ENCODE measurements at regions not wholly inside any gene's neighbourhood (a gene's known extent, or its start where the extent isn't known, plus 50 kb on each side); places are given as distances from the start of the nearest gene placed in this dataset.
"Not testable (repeated sequence)": the region's sequence is repeated elsewhere in the genome, so short reads cannot be mapped to it uniquely, and the experiment has no call there.

- H3K36me3 ChIP-seq (ENCODE audit: control insufficient read depth in 1 of 2, insufficient read depth in 2 of 2, low read length in 2 of 2); H3K4me2 ChIP-seq (ENCODE audit: low read length); H3K27ac ChIP-seq (ENCODE audit: low read depth, low read length); BruUV-seq (replicated peaks); CTCF ChIA-PET; H3K9ac ChIP-seq (ENCODE audit: low read length); ATAC-seq; H3K9me2 ChIP-seq (ENCODE audit: insufficient read depth); intact Hi-C loops (cut with micrococcal nuclease); H3K27me3 ChIP-seq (ENCODE audit: insufficient read depth, low read length); RAD21 ChIA-PET (ENCODE audit: low non-redundant PET in 1 of 2, low total read pairs in 2 of 2, uncharacterized antibody in 2 of 2, unreplicated experiment in 2 of 2); H3K4me3 ChIP-seq (replicated peaks in 1 of 2; ENCODE audit: low read depth in 1 of 2, low read length in 2 of 2); H4K20me1 ChIP-seq (ENCODE audit: insufficient read depth); POLR2A ChIA-PET; H3K4me1 ChIP-seq (ENCODE audit: control insufficient read depth in 1 of 2, insufficient read depth in 2 of 2, low read length in 2 of 2); H3K79me2 ChIP-seq (ENCODE audit: insufficient read depth, low read length); DNase-seq (ENCODE audit: low read depth, low spot score); H2AFZ ChIP-seq (ENCODE audit: low read depth, low read length, poor library complexity, severe bottlenecking): not testable (repeated sequence)
- H3K9me3 ChIP-seq (ENCODE audit: control insufficient read depth in 1 of 2, insufficient read depth in 1 of 2, low read depth in 1 of 2, low read length in 2 of 2): peaks cover 0 to 11% of the 10 kb centered on the region in 2 experiments; a peak in 1 of 4 replicates
Measured at GRCh38 chr15:20232457-20232856, 309.1 kb downstream of the GOLGA6L6 start.

- H3K4me3 ChIP-seq (replicated peaks in 1 of 2; ENCODE audit: low read depth in 1 of 2, low read length in 2 of 2); RAD21 ChIA-PET (ENCODE audit: low non-redundant PET in 1 of 2, low total read pairs in 2 of 2, uncharacterized antibody in 2 of 2, unreplicated experiment in 2 of 2); H3K36me3 ChIP-seq (ENCODE audit: control insufficient read depth in 1 of 2, insufficient read depth in 2 of 2, low read length in 2 of 2); DNase-seq (ENCODE audit: low read depth, low spot score); H3K4me1 ChIP-seq (ENCODE audit: control insufficient read depth in 1 of 2, insufficient read depth in 2 of 2, low read length in 2 of 2); H3K4me2 ChIP-seq (ENCODE audit: low read length); H3K27me3 ChIP-seq (ENCODE audit: insufficient read depth, low read length); H3K9me2 ChIP-seq (ENCODE audit: insufficient read depth); H4K20me1 ChIP-seq (ENCODE audit: insufficient read depth); BruUV-seq (replicated peaks); H3K9ac ChIP-seq (ENCODE audit: low read length); H2AFZ ChIP-seq (ENCODE audit: low read depth, low read length, poor library complexity, severe bottlenecking); CTCF ChIA-PET; intact Hi-C loops (cut with micrococcal nuclease); H3K79me2 ChIP-seq (ENCODE audit: insufficient read depth, low read length); POLR2A ChIA-PET; ATAC-seq; H3K27ac ChIP-seq (ENCODE audit: low read depth, low read length): not testable (repeated sequence)
- H3K9me3 ChIP-seq (ENCODE audit: control insufficient read depth in 1 of 2, insufficient read depth in 1 of 2, low read depth in 1 of 2, low read length in 2 of 2): peaks cover 0 to 14% of the 10 kb centered on the region in 2 experiments; a peak in 1 of 4 replicates
Measured at GRCh38 chr15:20230656-20231055, 310.9 kb downstream of the GOLGA6L6 start.

GRCh38 chr15:20228791-20229190 is 312.8 kb downstream of the GOLGA6L6 start:
- DNase-seq (ENCODE audit: low read depth, low spot score); BruUV-seq (replicated peaks); H2AFZ ChIP-seq (ENCODE audit: low read depth, low read length, poor library complexity, severe bottlenecking); POLR2A ChIA-PET; H3K27me3 ChIP-seq (ENCODE audit: insufficient read depth, low read length); H3K27ac ChIP-seq (ENCODE audit: low read depth, low read length); RAD21 ChIA-PET (ENCODE audit: low non-redundant PET in 1 of 2, low total read pairs in 2 of 2, uncharacterized antibody in 2 of 2, unreplicated experiment in 2 of 2); H3K4me3 ChIP-seq (replicated peaks in 1 of 2; ENCODE audit: low read depth in 1 of 2, low read length in 2 of 2); CTCF ChIA-PET; H3K9me2 ChIP-seq (ENCODE audit: insufficient read depth); H3K4me1 ChIP-seq (ENCODE audit: control insufficient read depth in 1 of 2, insufficient read depth in 2 of 2, low read length in 2 of 2); ATAC-seq; H4K20me1 ChIP-seq (ENCODE audit: insufficient read depth); intact Hi-C loops (cut with micrococcal nuclease); H3K79me2 ChIP-seq (ENCODE audit: insufficient read depth, low read length); H3K36me3 ChIP-seq (ENCODE audit: control insufficient read depth in 1 of 2, insufficient read depth in 2 of 2, low read length in 2 of 2); H3K9ac ChIP-seq (ENCODE audit: low read length); H3K4me2 ChIP-seq (ENCODE audit: low read length): not testable (repeated sequence)
- H3K9me3 ChIP-seq (ENCODE audit: control insufficient read depth in 1 of 2, insufficient read depth in 1 of 2, low read depth in 1 of 2, low read length in 2 of 2): peaks cover 3 to 14% of the 10 kb centered on the region in 2 experiments; a peak in 1 of 4 replicates

- DNase-seq (ENCODE audit: low read depth, low spot score); BruUV-seq (replicated peaks); H3K79me2 ChIP-seq (ENCODE audit: insufficient read depth, low read length); intact Hi-C loops (cut with micrococcal nuclease); H3K36me3 ChIP-seq (ENCODE audit: control insufficient read depth in 1 of 2, insufficient read depth in 2 of 2, low read length in 2 of 2); H3K9me2 ChIP-seq (ENCODE audit: insufficient read depth); H3K9ac ChIP-seq (ENCODE audit: low read length); RAD21 ChIA-PET (ENCODE audit: low non-redundant PET in 1 of 2, low total read pairs in 2 of 2, uncharacterized antibody in 2 of 2, unreplicated experiment in 2 of 2); POLR2A ChIA-PET; H3K27ac ChIP-seq (ENCODE audit: low read depth, low read length); H3K27me3 ChIP-seq (ENCODE audit: insufficient read depth, low read length); CTCF ChIA-PET; H2AFZ ChIP-seq (ENCODE audit: low read depth, low read length, poor library complexity, severe bottlenecking); H3K4me3 ChIP-seq (replicated peaks in 1 of 2; ENCODE audit: low read depth in 1 of 2, low read length in 2 of 2); H3K4me1 ChIP-seq (ENCODE audit: control insufficient read depth in 1 of 2, insufficient read depth in 2 of 2, low read length in 2 of 2); ATAC-seq; H3K4me2 ChIP-seq (ENCODE audit: low read length); H4K20me1 ChIP-seq (ENCODE audit: insufficient read depth): not testable (repeated sequence)
- peaks cover 3 to 11% of the 10 kb centered on the region in 2 experiments; a peak in 1 of 4 replicates for H3K9me3 ChIP-seq (ENCODE audit: control insufficient read depth in 1 of 2, insufficient read depth in 1 of 2, low read depth in 1 of 2, low read length in 2 of 2)
Measured at GRCh38 chr15:20227119-20227853, 314.3 kb downstream of the GOLGA6L6 start.

Data from HCT116 (cell line).